IMR-90 (cell line): ENCODE measurements at regions not wholly inside any gene's neighbourhood (a gene's known extent, or its start where the extent isn't known, plus 50 kb on each side); places are given as distances from the start of the nearest gene placed in this dataset.

Experiments
- ATAC-seq: fragments of 200-7000 bp; cut with Tn5 transposase; 2 replicates; pipeline ENCODE4 v1.9.1; 2020; ENCODE audit warnings: low read depth, mild to moderate bottlenecking, moderate library complexity
- BruUV-seq: library from RNA; stranded (reverse); fragments of 400-500 nt; replicated peaks from 2 replicates; lab custom pipeline; 2021; lab: Mats Ljungman, UMichigan
- CTCF ChIA-PET: fragments of 300-600 bp; formaldehyde crosslinking; extraction: SDS; loops from one replicate; lab custom pipeline; 2021; ENCODE audit warnings: antibody characterized with exemption; lab: Yijun Ruan, JAX
- POLR2A ChIA-PET: fragments of 300-600 bp; sonication (Branson Sonifier 250); formaldehyde crosslinking; loops from one replicate; lab custom pipeline; 2022; ENCODE audit warnings: antibody characterized with exemption; ENCODE audit not compliant: unreplicated experiment; lab: Charles Lee
- DNase-seq: peaks from one replicate; pipeline ENCODE4 v3.0.0; 2013
- H2AFZ ChIP-seq: replicated peaks from 2 replicates; pipeline ENCODE3; 2013; ENCODE audit warnings: low read length, mild to moderate bottlenecking; ENCODE audit not compliant: poor library complexity
- H2AK5ac ChIP-seq: 2 replicates; pipeline ENCODE4 v1.6.1; 2013; ENCODE audit warnings: low read depth, low read length, inconsistent platforms
- H2AK9ac ChIP-seq: replicated peaks from 2 replicates; pipeline ENCODE3; 2013; ENCODE audit warnings: mild to moderate bottlenecking, low read depth, low read length, moderate library complexity; ENCODE audit not compliant: poor library complexity
- H2BK120ac ChIP-seq: 2 replicates; pipeline ENCODE4 v1.6.1; 2013; ENCODE audit warnings: low read depth, low read length, inconsistent platforms
- H2BK15ac ChIP-seq: 3 replicates; pipeline ENCODE4 v1.6.1; 2013; ENCODE audit warnings: low read depth, low read length, inconsistent platforms
- H2BK20ac ChIP-seq: 2 replicates; pipeline ENCODE4 v1.6.1; 2013; ENCODE audit warnings: low read depth, mild to moderate bottlenecking, inconsistent platforms, low read length, moderate library complexity
- H2BK5ac ChIP-seq: 2 replicates; pipeline ENCODE4 v1.6.1; 2013; ENCODE audit warnings: mild to moderate bottlenecking, low read depth, low read length, inconsistent platforms; ENCODE audit not compliant: poor library complexity, severe bottlenecking
- H3K14ac ChIP-seq: replicated peaks from 2 replicates; pipeline ENCODE4 v1.6.1; 2013; ENCODE audit warnings: low read depth, low read length, inconsistent platforms
- H3K18ac ChIP-seq: 2 replicates; pipeline ENCODE4 v1.6.1; 2013; ENCODE audit warnings: low read depth, low read length, control low read depth
- H3K23ac ChIP-seq: 2 replicates; pipeline ENCODE4 v1.6.1; 2013; ENCODE audit warnings: low read depth, low read length, inconsistent platforms
- H3K27ac ChIP-seq: 2 replicates; pipeline ENCODE4 v1.5.1; 2013; ENCODE audit warnings: mild to moderate bottlenecking, control low read depth, low read length; ENCODE audit not compliant: insufficient read depth
- H3K27me3 ChIP-seq: 2 replicates; pipeline ENCODE4 v1.6.1; 2013; ENCODE audit warnings: low read length; ENCODE audit not compliant: control insufficient read depth, insufficient read depth
- H3K36me3 ChIP-seq: 2 replicates; pipeline ENCODE4 v1.6.1; 2013; ENCODE audit warnings: low read length, mixed read lengths; ENCODE audit not compliant: control insufficient read depth, insufficient read depth
- H3K4ac ChIP-seq: 2 replicates; pipeline ENCODE4 v1.6.1; 2013; ENCODE audit warnings: low read depth, low read length, inconsistent platforms
- H3K4me1 ChIP-seq: 2 replicates; pipeline ENCODE4 v1.6.1; 2013; ENCODE audit warnings: low read length, mixed read lengths; ENCODE audit not compliant: control insufficient read depth, insufficient read depth
- H3K4me2 ChIP-seq: 2 replicates; pipeline ENCODE4 v1.6.1; 2013; ENCODE audit warnings: low read depth, mild to moderate bottlenecking, control low read depth, low read length, moderate library complexity
- H3K4me3 ChIP-seq: 2 replicates; pipeline ENCODE4 v1.5.1; 2013; ENCODE audit warnings: low read depth, mild to moderate bottlenecking, control low read depth, low read length, moderate library complexity; ENCODE audit not compliant: insufficient read depth
- H3K56ac ChIP-seq: 2 replicates; pipeline ENCODE4 v1.6.1; 2013; ENCODE audit warnings: low read length, inconsistent platforms; ENCODE audit not compliant: insufficient read depth; ENCODE audit errors: extremely low read depth
- H3K79me1 ChIP-seq, 2 experiments: 2 replicates each; pipeline ENCODE4 v1.6.1; 2013; ENCODE audit warnings: low read length in 2 of 2, inconsistent platforms in 1 of 2, low read depth in 1 of 2
- H3K9ac ChIP-seq: 2 replicates; pipeline ENCODE4 v1.6.1; 2013; ENCODE audit warnings: low read depth, low read length, control low read depth
- H3K9me1 ChIP-seq: 2 replicates; pipeline ENCODE4 v1.6.1; 2013; ENCODE audit warnings: low read length, inconsistent platforms; ENCODE audit not compliant: insufficient read depth
- H3K9me3 ChIP-seq: 2 replicates; pipeline ENCODE4 v1.6.1; 2013; ENCODE audit warnings: low read length; ENCODE audit not compliant: control insufficient read depth, insufficient read depth
- H4K20me1 ChIP-seq: 2 replicates; pipeline ENCODE4 v1.6.1; 2013; ENCODE audit warnings: low read length, inconsistent platforms; ENCODE audit not compliant: insufficient read depth
- H4K5ac ChIP-seq: 2 replicates; pipeline ENCODE4 v1.6.1; 2013; ENCODE audit warnings: mild to moderate bottlenecking, low read depth, low read length, control low read depth
- H4K8ac ChIP-seq, 2 experiments: 2 replicates each; pipeline ENCODE4 v1.6.1; 2013; ENCODE audit warnings: low read depth in 2 of 2, low read length in 2 of 2, control low read depth in 1 of 2, inconsistent platforms in 1 of 2
- H4K91ac ChIP-seq: 2 replicates; pipeline ENCODE4 v1.6.1; 2013; ENCODE audit warnings: low read depth, low read length, inconsistent platforms; ENCODE audit not compliant: insufficient read depth
- BHLHE40 ChIP-seq: fragments of 150-350 bp; IDR thresholded peaks from 2 replicates; pipeline ENCODE4 v1.6.1; 2016; ENCODE audit warnings: mild to moderate bottlenecking, low read depth, low read length
- CEBPB ChIP-seq: IDR thresholded peaks from 2 replicates; pipeline ENCODE4 v1.6.1; 2012; ENCODE audit warnings: low read depth, low read length, improper control_type of control experiment
- CTCF ChIP-seq: conservative IDR thresholded peaks from 2 replicates; pipeline ENCODE4 v1.5.1; 2012; ENCODE audit warnings: mild to moderate bottlenecking, low read depth, low read length, improper control_type of control experiment
- MXI1 ChIP-seq: IDR thresholded peaks from 2 replicates; pipeline ENCODE4 v1.6.1; 2012; ENCODE audit warnings: low read depth, mild to moderate bottlenecking, low read length, moderate library complexity, borderline replicate concordance
- NFE2L2 ChIP-seq: fragments of 150-350 bp; IDR thresholded peaks from 2 replicates; pipeline ENCODE4 v1.6.1; 2016; ENCODE audit warnings: low read depth, mild to moderate bottlenecking, low read length
- RAD21 ChIP-seq: IDR thresholded peaks from 2 replicates; pipeline ENCODE4 v1.6.1; 2012; ENCODE audit warnings: low read length, improper control_type of control experiment
- SMC3 ChIP-seq: fragments of 150-350 bp; IDR thresholded peaks from 2 replicates; pipeline ENCODE4 v1.6.1; 2016; ENCODE audit warnings: low read depth, mild to moderate bottlenecking, antibody characterized with exemption, low read length, moderate library complexity
- USF2 ChIP-seq: fragments of 150-350 bp; IDR thresholded peaks from 2 replicates; pipeline ENCODE4 v1.6.1; 2017; ENCODE audit warnings: mild to moderate bottlenecking, antibody characterized with exemption, low read length, low read depth
- WGBS, 2 experiments: methylation state at CpG; one replicate each; pipeline versions ENCODE4 v1.1.5 to v1.1.7; 2013; ENCODE audit warnings: missing lambda C conversion rate in 2 of 2; ENCODE audit not compliant: insufficient read length in 1 of 2; ENCODE audit errors: extremely low coverage in 2 of 2; 5-methylcytosine and 5-hydroxymethylcytosine counted together
- dilution Hi-C: fragments of 300-500 bp; cut with HindIII; formaldehyde crosslinking; loops from one replicate; pipeline ENCODE4 v1.14.3; 2018; ENCODE audit warnings: low sequenced_read_pairs; ENCODE audit not compliant: unreplicated experiment
- in situ Hi-C: fragments of 300-500 bp; cut with MboI; formaldehyde crosslinking; loops from 3 replicates; pipeline ENCODE4 v1.14.3; 2019; ENCODE audit warnings: low sequenced_read_pairs, inconsistent platforms, mixed read lengths
- intact Hi-C: fragments of 100-400 bp; cut with micrococcal nuclease; formaldehyde crosslinking; loops from 2 replicates; pipeline ENCODE4 v1.10.0; 2022

GRCh38 chr4:53816561-53816960 is 225.3 kb upstream of the LNX1 start:
- H3K9ac ChIP-seq: no peak overlapping the region
- peak overlapping the region; percentile 89 for H2BK20ac ChIP-seq
- H3K23ac ChIP-seq: peak overlapping the region; percentile 54
- BruUV-seq: no TSS peak
- intact Hi-C loops: loop anchor here (5.0 kb wide), 1 partner anchor 36 kb away; no protein-coding TSS in a partner anchor
- DNase-seq: peak; percentile 25
- TF ChIP-seq BHLHE40 (no peak), CEBPB (no peak), NFE2L2 (no peak), MXI1 (no peak), SMC3 (no peak), RAD21 (no peak), CTCF (no peak), USF2 (no peak)
- H3K56ac ChIP-seq: no peak overlapping the region
- dilution Hi-C loops: no loop called here
- in situ Hi-C loops: no loop called here
- CTCF ChIA-PET: no interaction called here
- peaks cover 18% of the 10 kb centered on the region for H3K4me1 ChIP-seq
- H3K4ac ChIP-seq: peak overlapping the region; percentile 84
- peak overlapping the region; percentile 57; the same call in 1 of the 2 replicates for H2AK5ac ChIP-seq
- peak overlapping the region; percentile 0 for H2BK5ac ChIP-seq
- H3K27ac ChIP-seq: peak overlapping the region; percentile 56; the same call in 1 of the 2 replicates
- peak overlapping the region; percentile 81 for H4K91ac ChIP-seq
- no peaks in the 10 kb centered on the region for H3K79me1 ChIP-seq
- POLR2A ChIA-PET: no interaction called here
- peak overlapping the region; percentile 84 for H2AFZ ChIP-seq
- no peak overlapping the region for H3K4me2 ChIP-seq
- peak overlapping the region; percentile 39; the same call in 2 of the 3 replicates for H2BK15ac ChIP-seq
- H4K20me1 ChIP-seq: no peaks in the 10 kb centered on the region
- H3K4me3 ChIP-seq: no peak overlapping the region
- H3K27me3 ChIP-seq: no peaks in the 10 kb centered on the region
- peak overlapping the region; percentile 50 for H2AK9ac ChIP-seq
- H3K9me3 ChIP-seq: no peaks in the 10 kb centered on the region
- peak overlapping the region; percentile 4; the same call in 1 of the 2 replicates for H4K5ac ChIP-seq
- no peaks in the 10 kb centered on the region for H3K36me3 ChIP-seq
- H2BK120ac ChIP-seq: peak overlapping the region; percentile 90
- H3K18ac ChIP-seq: peak overlapping the region; percentile 25
- peak; percentile 85 for ATAC-seq
- H3K14ac ChIP-seq: peak overlapping the region; percentile 85
- H3K9me1 ChIP-seq: peaks cover 14% of the 10 kb centered on the region
- peak overlapping the region; percentile 33 to 74; a peak in 2 of 4 replicates for H4K8ac ChIP-seq
- no CpG with 5 or more reads among the region's 10 CpGs for WGBS, 2 experiments
